Ovary (tissue), 3 donors: ENCODE measurements at regions not wholly inside any gene's neighbourhood (a gene's known extent, or its start where the extent isn't known, plus 50 kb on each side); places are given as distances from the start of the nearest gene placed in this dataset.

Experiments
- CTCF ChIP-seq, 3 donors: fragments of 450-650 bp in 2 of 3; fragments of 200-600 bp in 1 of 3; IDR thresholded peaks; one replicate each; pipeline versions ENCODE4 v1.5.1 to v1.8.0; 2016 to 2022; ENCODE audit warnings: antibody characterized with exemption in 3 of 3, mild to moderate bottlenecking in 1 of 3
- EP300 ChIP-seq: sonication (generic); formaldehyde crosslinking; IDR thresholded peaks from one replicate; pipeline ENCODE4 v1.6.1; 2017; ENCODE audit warnings: antibody characterized with exemption
- POLR2A ChIP-seq: fragments of 450-650 bp; IDR thresholded peaks from one replicate; pipeline ENCODE4 v1.6.1; 2017; ENCODE audit warnings: antibody characterized with exemption, mild to moderate bottlenecking, moderate library complexity
- donor health status: DM: no; HTN: no; CAD: no.

GRCh38 chr11:129593098-129593497 is 217.4 kb downstream of the BARX2 start:
- TF ChIP-seq CTCF (IDR thresholded peaks at IDR 0.05) (no peak), EP300 (no peak), POLR2A (no peak)
